ENCODE measurements at regions not wholly inside any gene's neighbourhood (a gene's known extent, or its start where the extent isn't known, plus 50 kb on each side); places are given as distances from the start of the nearest gene placed in this dataset.
"Not testable (repeated sequence)": the region's sequence is repeated elsewhere in the genome, so short reads cannot be mapped to it uniquely, and the experiment has no call there.

DNA sequence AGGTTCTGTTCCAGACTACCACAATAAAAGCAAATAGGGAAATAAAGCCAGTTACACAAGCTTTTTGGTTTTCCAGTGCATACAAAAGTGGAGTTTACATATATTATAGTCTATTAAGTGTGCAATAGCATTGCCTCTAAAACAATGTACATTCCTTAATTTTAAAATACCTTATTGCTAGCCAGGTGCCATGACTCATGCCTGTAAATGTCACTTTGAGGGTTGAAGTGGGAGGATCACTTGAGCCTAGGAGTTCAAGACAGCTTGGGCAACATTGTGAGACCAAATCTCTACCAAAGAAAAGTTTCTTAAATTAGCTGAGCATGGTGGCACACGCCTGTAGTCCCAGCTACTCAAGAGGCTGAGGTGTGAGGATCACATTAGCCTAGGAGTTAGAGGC is 52.9 kb upstream of the IMP4 start:
- DNase-seq: no peak

DNA sequence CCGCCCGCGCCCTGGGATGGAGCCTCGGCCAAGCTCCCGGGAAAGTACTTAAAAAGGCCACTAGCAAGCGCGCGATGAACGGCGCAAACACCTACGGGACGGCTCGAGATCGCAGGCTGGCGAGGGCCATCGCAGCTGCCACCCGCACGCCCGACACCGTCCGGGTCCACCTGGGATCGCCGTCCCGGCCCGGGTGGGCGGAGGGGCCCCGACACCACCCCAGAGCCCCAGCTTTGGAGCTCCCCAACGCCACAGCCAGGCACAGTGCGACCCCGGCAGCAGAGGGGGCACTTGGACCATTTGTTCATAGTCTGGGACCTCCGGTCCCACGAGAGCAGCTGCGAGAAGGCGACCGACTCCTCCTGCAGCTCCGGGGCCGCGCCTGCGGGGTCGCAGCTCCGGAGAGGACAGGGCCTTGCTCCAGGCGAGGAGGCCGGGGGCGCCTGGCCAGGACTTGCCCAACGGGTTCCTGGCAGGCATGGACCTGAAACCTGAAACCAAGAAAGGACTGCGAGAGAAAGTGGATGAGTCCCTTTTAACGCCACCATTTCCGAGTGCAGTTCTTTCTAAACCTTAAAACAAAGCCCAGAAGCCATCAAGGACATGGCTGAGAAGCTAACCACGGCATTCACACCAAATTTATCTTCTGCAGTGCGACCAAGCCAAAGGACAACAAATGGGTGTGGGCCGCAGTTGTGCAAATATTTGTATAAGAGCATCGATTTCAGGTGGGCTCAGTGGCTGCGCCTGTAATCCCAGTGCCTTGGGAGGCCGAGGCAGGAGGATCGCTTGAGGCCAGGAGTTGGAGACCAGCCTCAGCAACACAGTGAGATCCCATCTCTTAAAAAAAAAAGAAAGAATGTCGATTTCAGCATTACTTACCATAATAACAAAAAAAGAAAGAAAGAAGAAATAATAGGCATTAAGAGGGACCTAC is 54.0 kb upstream of the IMP4 start:
- peak; percentile 6 for DNase-seq

DNA sequence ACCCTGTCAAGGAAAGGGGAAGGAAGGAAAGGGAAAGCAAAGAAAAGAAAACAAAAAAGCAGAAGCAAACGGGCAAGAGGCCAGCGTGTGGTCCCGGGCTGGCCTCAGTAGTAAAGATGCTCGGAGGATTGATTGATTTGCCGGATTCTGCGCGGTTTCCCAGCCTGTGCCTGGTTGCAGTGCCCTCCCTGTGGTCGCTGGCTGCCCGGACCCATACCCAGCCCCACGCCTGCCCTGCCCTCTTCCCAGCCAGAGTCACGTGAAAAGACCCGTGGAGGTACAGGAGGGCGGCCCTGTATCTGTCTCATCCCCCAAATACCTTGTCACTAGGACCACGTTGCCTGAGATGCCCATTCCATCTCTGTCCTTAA is 55.1 kb upstream of the IMP4 start:
- no peak for DNase-seq

DNA sequence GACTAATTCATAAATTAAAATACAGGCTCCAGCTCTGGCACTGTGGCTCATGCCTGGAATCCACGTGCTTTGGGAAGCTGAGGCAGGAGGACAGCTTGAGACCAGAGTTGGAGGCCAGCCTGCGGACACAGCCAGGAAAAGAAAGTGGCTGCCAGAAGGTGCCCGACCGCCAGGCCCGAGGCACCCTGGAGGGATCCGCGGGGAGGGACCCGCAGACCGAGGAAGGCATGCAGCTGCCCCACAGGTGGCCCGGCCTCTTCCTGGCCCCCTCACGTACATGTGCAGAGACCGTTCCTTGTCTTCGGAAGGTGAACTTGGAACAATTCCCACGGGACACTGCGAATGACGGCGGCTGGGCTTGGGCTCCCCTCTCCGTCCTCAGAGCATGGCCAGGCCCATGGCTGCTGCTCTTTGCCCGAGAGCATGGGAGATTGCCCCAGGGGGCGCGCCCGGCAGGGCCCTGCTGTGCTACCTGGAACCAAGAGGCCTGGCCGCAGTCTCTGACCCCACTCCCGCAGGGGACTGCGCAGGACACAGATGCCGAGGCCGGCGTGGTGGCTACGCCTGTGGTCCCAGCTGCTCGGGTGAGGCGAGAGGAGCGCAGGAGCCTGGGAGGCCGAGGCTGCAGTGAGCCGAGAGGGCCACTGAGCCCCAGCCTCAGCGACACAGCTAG is 55.6 kb upstream of the IMP4 start:
- no peak for DNase-seq

DNA sequence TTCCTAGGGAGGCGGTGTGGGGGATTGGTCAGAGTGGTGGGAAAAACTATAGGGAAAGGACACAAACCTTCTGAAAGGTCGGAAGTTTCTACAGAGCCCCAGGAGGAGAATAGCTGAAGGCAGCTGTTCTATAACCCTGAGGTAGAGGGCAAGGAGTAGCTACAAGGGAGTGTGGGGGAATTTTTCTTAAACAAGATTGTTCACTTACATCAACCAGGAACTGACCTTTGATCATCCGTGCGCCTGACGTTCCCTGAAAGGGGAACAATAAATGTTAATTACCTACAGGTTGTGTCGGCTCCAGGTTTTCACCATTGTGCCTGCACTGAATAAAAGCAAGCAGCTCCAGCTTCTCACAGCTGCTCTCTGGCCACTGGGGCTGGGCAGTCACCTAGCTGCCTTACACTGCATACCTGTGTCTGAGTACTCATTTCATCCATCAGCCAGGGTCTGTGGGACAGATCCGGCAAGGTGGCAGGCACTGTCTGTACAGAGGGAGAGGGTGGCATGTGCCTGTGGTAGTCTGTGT is 59.3 kb upstream of the IMP4 start:
- not testable (repeated sequence) for DNase-seq

DNA sequence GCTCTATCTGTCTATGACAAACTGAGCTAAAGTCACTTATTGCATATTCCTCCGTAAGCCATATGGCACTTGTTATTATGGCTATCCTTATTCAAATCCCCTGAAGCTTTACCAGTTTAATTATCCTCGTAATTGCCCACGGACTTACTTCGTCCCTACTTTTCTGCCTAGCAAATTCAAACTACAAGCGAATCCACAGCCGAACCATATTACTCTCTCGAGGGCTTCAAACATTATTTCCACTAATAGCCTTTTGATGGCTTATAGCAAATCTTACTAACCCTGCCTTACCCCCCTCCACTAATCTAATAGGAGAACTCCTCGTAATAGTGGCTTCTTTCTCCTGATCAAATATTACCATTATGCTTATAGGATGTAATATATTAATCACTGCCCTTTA is 63.1 kb upstream of the IMP4 start:
- DNase-seq: not testable (repeated sequence)

DNA sequence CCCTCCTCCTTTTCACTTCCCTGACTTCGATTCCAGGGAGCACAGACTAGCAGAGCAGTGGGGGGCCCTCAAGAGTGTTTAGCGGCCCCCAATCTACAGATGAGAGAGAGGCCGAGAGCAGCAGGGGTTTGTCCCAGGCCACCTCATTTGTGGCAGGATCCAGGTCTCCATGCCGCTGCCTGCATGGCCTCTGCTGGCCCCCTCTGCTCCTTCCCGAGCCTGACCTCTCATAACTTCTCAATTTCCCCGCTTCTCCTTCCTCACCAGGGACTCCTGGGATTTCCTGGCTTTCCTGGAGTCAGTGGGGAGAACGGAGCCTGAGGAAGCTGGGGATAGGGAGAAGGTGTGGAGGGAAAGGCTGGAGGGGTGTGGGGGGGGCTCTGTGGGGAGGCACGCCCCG is 70.1 kb upstream of the TUBA3E start:
- DNase-seq: not testable (repeated sequence)

DNA sequence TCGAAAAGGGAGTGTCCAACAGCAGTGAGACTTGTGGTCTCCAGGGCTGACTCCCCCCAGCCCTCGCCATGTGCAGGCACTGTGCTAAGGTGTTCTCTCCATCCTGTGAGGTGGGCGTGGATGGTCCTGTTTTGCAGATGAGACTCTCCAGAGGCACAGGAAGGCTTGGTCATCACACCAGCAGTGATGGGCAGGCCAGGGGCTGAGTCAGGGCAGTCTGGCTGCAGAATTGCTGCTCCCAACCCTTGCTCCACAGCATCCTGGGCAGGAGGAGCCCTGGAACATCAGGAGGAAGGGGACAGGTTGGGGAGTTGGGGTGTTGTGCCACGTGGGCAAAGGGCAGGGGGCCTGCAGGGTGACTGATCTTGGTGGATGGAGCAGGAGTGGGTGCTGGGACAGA is 69.3 kb upstream of the TUBA3E start:
- not testable (repeated sequence) for DNase-seq

DNA sequence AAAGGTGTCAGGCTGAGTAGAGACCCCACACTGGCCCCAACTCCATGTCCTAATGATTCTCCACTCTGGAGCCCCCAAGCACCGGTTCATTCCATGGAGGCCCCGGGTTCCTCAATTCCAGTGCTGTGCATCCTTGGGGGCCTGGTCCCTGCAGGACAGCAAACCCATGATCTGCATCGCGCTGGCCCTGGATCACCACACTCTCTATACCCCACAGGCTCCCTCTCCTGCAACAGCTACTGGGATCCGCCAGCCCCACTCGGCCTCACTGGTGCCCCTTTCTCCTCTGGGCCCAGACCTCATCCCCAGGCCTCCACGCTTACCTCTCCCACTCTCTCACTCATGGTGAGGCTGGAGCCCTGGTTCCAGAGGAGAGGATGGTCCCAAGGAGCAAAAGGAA is 68.6 kb upstream of the TUBA3E start:
- not testable (repeated sequence) for DNase-seq

DNA sequence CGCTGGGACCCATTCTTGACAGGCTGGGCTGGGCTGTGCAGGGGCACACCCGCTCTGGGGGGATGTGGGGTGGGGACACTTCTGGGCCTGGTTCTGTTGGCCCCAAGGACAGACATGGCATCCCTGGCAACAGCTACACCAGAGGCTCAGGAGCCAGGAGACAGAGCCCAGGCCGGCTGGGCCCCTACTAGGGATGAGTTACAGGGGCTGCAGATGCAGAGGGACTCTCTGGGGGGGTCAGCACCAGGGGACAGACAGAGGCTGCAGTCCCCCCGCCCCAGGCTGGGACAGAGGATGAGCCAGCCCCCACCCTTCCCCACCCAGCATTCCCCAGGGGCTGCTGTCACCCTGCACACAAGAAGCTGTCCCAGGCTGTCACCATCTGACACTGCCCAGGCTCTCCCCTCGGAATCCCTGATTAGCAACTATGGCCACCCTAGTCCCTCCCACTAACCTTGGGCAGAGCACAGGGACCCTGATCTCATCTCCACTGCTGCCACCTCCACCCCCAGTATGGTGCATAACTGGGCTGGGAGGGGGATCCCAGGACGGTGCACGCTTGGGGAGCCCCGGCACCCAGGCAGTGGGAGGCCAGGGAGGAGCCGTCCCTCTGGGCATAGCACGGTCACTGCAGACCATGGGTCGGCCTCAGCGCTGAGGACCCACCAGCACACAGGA is 67.5 kb upstream of the TUBA3E start:
- DNase-seq: not testable (repeated sequence)

DNA sequence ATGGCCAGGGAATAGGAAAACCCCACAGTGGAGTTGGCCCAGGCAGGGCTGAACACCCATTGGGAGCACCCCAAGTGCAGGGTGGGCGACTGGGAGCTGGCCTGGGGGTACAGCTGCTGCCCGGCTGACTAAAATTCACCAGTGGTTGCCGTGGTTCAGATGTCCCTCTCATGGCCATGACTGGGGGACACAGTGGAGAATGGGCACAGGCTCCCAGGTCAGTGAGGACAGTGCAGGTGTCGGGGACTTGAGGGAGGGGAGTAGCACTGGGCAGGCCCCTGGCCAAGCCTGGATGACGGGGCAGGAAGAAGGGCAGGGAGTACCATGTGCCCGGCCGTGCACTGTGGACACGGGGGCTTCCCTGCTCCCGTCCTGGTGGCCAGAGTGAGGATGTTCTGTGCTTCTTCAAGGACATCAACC is 66.7 kb upstream of the TUBA3E start:
- DNase-seq: not testable (repeated sequence)

DNA sequence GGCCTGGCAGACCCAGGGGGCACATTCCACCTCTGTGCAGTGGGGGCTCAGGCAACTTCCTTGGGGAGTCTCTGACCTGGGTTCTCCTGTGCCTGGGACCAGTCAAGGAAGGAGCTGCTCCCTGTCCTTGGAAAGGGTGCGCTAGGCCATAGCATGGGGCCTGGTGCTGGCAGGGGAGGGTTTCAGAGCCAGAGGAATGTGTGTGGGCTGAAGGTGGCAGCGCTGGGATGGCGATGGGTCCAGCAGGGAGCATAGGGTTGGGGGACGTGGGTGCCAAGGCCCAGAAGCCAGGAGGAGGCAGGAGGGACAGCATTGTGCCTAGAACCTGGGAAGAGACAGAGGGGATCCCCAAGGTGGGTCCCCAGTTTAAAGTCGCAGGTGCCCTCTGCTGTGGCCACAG is 66.3 kb upstream of the TUBA3E start:
- DNase-seq: no peak

DNA sequence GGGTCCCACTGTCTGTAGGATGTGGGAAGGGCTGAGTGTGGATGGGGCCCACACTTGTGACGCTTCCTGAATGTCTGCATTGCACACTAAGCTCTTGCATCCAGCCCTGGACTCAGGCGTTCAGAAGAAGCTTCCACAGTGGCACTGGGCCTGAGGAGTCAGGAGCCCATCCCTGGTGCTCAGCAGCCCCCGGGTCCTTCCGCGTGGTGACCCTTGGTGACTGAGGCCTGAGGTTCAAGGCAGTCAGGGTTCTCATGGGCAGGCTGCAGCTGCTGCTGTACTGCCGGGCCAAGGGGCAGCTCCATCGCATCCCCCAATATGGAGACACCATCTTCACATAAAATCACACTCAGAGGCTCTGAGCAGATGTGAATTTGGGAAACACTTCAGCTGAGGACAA is 65.8 kb upstream of the TUBA3E start:
- DNase-seq: no peak

DNA sequence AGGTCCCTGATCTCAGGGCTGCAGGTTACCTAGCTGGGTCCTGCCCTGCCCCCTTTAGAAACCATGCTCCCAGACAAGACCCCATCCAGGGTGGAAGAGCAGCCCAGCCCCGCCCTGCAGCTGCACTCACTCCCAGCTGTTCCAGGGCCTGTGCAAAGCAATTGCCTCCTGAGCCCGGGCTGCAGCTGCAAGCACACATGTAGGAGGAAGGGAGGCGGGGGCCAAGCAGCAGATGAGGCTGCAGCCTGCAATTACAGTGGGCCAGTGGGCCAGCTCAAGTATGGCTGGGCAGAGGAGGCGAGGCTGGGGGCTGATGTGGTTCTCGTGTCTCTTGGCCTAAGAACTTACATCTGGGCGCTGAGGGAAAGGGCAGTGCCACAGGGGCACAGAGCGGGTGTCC is 65.4 kb upstream of the TUBA3E start:
- DNase-seq: no peak

DNA sequence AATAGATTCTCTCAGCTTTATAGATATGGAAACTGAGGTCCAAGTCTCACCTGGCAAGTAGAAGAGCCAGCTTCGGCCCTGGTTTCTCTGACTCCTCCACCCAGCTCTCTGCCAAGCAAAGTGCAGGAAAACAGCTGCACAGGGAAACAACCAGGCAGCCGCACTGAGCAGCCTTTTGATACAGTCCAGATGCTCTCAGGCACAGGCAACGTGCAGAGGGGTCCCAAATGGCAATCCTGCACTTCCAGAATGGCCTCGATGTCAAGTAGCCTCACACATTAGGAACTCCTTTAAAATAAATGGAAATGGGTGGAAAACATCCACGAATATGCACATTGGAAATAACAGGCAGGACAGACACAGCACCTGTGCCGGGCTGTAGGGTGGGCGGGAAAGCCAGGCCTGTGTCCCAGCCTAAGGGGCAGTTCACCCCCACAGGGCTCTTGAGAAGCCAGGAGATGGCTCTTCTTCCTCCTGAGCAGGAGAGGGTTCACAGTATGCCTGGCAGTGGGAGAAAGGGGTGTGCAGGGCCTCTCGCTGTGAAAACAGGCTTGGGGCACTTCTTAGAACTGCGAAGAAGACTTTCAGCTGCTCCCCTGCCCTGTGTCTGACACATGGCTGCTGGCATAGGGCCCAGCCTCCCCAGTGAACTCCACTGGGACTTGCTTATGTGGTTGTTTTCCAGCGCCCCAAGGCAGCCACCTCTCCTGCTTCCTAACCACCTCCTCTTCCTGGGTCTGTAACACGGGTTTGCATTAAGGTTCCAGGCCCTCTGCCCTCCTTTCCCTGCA is 63.9 kb upstream of the TUBA3E start:
- no peak for DNase-seq

DNA sequence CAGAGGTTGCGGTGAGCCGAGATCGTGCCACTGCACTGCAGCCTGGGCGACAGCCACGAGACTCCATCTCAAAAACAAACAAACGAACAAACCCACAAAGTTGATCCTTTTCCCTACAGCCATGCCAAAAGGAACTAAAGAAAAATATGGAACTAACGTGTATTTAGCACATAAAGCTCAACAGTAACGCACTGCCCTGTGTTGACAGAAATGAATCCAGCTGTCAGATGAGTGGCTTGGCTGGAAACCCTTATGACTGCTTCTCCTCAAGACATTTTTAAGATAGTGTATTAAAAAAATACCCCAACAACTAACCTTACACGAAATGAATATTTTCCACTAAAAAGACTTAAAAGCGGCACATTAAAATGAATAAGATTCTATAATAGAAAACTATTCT is 62.9 kb upstream of the TUBA3E start:
- DNase-seq: no peak

DNA sequence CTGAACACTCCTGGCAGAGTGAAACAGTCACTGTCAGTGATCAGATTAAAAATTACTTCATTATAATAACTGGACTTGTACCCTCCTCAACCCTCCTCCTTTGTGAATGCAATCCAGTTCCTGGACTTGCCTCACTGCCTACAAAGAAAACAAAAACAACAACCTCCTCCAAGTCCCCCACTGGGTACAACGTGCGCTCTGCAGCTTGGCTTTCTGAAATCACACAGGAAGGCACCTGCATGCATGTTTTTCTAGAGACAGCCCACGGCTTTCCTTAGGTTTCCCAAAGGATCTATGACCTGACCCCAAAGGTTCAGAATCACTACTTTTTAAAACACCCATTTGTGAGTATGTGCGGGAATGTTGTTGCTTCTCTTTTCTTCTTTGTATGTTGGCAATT is 61.4 kb upstream of the TUBA3E start:
- DNase-seq: no peak

DNA sequence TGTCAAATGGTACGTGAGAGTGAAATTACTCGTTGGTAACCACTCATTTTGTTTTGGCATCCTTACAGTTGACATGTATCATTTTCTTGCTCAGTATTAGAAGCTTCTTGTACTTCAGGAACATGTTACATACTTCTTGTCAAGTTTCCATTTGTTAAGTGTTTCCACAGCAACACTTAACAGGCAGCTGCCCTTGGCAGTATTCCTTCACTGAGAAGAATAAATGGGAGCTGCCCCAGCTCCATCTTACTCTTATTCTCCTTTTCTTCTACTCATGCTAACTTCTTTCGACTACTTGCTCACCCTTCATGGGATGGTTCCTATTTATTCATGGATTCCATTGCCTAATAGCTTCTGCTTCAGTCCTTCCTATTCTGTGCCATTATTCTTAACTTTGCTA is 60.1 kb upstream of the TUBA3E start:
- DNase-seq: no peak

DNA sequence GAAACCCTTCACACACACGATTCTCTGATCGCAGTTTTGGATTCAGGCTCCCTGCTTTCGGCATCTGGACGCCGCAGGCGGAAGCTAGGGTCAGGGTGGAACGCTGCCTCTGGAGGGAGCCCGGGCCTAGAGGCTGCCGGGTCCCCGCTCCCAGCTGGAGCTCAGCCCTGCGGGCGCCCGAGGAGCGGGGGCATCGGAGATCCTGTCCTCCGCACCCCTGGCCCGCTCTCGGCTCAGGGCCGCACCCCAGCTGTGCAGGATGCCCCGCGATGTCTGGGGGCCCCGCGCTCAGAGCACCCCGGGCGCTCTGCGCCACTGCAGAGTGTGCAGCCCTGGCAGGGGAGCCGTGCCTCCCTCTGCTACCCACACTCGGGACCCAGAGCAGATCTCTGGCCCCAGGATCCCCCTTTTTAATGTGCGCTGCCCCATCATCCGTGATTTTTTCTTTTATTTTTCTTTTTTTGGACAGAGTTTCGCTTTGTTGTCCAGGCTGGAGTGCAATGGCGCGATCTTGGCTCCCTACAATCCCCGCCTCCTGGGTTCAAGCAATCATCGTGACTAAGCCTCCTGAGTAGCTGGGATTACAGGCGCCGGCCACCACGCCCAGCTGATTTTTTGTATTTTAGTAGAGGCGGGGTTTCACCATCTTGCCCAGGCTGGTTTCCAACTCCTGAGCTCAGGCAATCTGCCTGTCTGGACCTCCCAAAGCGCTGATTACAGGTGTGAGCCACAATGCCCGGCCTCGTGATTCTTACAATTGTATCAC is 54.8 kb upstream of the TUBA3E start:
- DNase-seq: no peak

DNA sequence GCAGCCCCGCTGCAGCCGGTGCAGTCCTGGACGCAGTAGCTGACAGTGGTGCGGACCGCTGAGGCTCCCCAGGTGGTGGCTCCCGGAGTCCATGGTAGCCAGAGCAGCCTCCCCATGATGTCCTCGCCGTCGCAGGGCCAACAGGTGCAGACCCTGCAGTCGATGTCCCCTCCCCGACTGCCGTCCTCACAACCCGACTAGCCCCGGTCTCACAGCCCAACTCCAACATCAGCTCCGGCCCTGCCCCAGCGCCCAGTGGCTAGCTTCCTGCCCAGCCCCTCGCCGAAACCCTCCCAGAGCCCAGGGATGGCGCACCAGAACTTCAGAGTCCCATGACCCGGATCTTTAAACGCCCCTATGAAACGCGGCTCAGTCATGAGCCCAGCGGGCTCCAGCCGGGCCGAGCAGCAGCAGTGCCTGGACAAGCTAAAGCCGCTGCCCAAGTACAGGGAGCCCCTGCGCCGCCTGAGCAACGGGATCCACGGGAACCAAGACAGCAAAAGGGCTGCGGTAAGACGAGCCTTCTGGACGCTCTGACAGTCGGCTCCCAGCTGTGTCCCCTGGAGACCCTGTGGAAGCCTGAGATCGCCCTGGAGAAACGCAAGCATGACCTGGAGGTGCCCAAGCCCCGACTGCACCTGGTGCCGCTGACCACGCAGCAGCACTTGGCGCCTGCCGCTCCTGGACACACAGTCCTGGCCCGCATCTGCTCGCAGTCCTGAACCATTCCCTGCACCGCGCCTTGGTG is 53.8 kb upstream of the TUBA3E start:
- DNase-seq: no peak

DNA sequence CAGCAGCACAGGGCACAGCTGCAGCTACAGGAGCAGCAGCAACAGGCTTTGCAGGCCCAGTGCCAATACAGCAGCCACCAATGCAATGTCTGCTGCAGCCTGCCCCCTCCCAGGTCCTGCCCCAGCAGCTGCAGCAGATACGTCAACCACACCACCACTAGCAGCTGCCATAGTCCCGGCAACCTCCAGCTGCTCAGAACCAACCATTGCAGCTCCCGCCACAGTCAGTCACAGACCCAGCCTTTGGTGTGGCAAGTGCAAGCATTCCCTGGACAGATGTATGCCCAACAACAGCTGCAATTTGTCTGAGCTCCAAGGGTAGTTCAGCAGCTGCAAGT is 53.3 kb upstream of the TUBA3E start:
- no peak for DNase-seq
